HG03060 (cell line): ENCODE measurements at regions not wholly inside any gene's neighbourhood (a gene's known extent, or its start where the extent isn't known, plus 50 kb on each side); places are given as distances from the start of the nearest gene placed in this dataset.
"Not testable (repeated sequence)": the region's sequence is repeated elsewhere in the genome, so short reads cannot be mapped to it uniquely, and the experiment has no call there.

Experiments
- ATAC-seq: cut with Tn5 transposase; IDR thresholded peaks from one replicate; pipeline ENCODE4 v1.9.1; 2021; ENCODE audit warnings: low read depth, moderate number of reproducible peaks; ENCODE audit not compliant: unreplicated experiment

GRCh38 chr13:88651531-88651930 lies 980.4 kb downstream of the SLITRK5 start:
- no peak for ATAC-seq

GRCh38 chr13:88656751-88657150 lies 985.6 kb downstream of the SLITRK5 start:
- ATAC-seq, result no peak

- no peak for ATAC-seq
These were observed 999.3 kb downstream of the SLITRK5 start for GRCh38 chr13:88670509-88670908.

- ATAC-seq, result no peak
These were observed 1003.7 kb downstream of the SLITRK5 start for GRCh38 chr13:88674841-88675240.

- ATAC-seq, result no peak
These were observed 1004.3 kb downstream of the SLITRK5 start for GRCh38 chr13:88675347-88675996.

- ATAC-seq, result no peak
These were observed 1004.8 kb downstream of the SLITRK5 start for GRCh38 chr13:88676016-88676415.

GRCh38 chr13:88685459-88685858 lies 1014.3 kb downstream of the SLITRK5 start:
- ATAC-seq, result no peak

GRCh38 chr13:88701551-88701950 lies 1030.4 kb downstream of the SLITRK5 start:
- no peak for ATAC-seq

- ATAC-seq, result no peak
These were observed 1033.6 kb downstream of the SLITRK5 start for GRCh38 chr13:88704600-88705275.

- no peak for ATAC-seq
These were observed 1036.5 kb downstream of the SLITRK5 start for GRCh38 chr13:88707646-88708045.

- ATAC-seq, result no peak
These were observed 1046.8 kb downstream of the SLITRK5 start for GRCh38 chr13:88717946-88718345.

GRCh38 chr13:88718781-88719180 lies 1047.6 kb downstream of the SLITRK5 start:
- ATAC-seq, result no peak

- ATAC-seq, result no peak
These were observed 1054.9 kb downstream of the SLITRK5 start for GRCh38 chr13:88726075-88726474.

- not testable (repeated sequence) for ATAC-seq
These were observed 1056.1 kb downstream of the SLITRK5 start for GRCh38 chr13:88727236-88727635.

GRCh38 chr13:88729605-88730004 lies 1058.4 kb downstream of the SLITRK5 start:
- ATAC-seq, result no peak

- no peak for ATAC-seq
These were observed 1064.9 kb downstream of the SLITRK5 start for GRCh38 chr13:88736026-88736425.

- no peak for ATAC-seq
These were observed 1068.0 kb downstream of the SLITRK5 start for GRCh38 chr13:88739195-88739594.

GRCh38 chr13:88744289-88744688 lies 1073.1 kb downstream of the SLITRK5 start:
- no peak for ATAC-seq

- no peak for ATAC-seq
These were observed 1073.8 kb downstream of the SLITRK5 start for GRCh38 chr13:88745011-88745410.

GRCh38 chr13:88752041-88752440 lies 1080.9 kb downstream of the SLITRK5 start:
- no peak for ATAC-seq

GRCh38 chr13:88754141-88754540 lies 1083.0 kb downstream of the SLITRK5 start:
- ATAC-seq, result no peak

- no peak for ATAC-seq
These were observed 1090.0 kb downstream of the SLITRK5 start for GRCh38 chr13:88761145-88761544.
